Mucosa of descending colon (tissue), 3 donors: ENCODE measurements at regions not wholly inside any gene's neighbourhood (a gene's known extent, or its start where the extent isn't known, plus 50 kb on each side); places are given as distances from the start of the nearest gene placed in this dataset.

Experiments
- ATAC-seq: fragments of 200-7000 bp; cut with Tn5 transposase; one replicate; pipeline ENCODE4 v1.9.1; 2020; ENCODE audit warnings: mild to moderate bottlenecking, moderate library complexity
- DNase-seq, 3 donors: peaks; one replicate each; pipeline ENCODE4 v3.0.0-alpha.2; 2020
- H3K36me3 ChIP-seq: fragments of 200-600 bp; one replicate; pipeline ENCODE4 v1.8.0; 2021; ENCODE audit warnings: low read depth, mild to moderate bottlenecking
- H3K4me1 ChIP-seq: fragments of 200-600 bp; one replicate; pipeline ENCODE4 v1.8.0; 2021; ENCODE audit warnings: low read depth, mild to moderate bottlenecking
- H3K4me3 ChIP-seq: fragments of 200-600 bp; one replicate; pipeline ENCODE4 v1.8.0; 2021; ENCODE audit warnings: mild to moderate bottlenecking
- H3K9me3 ChIP-seq: fragments of 200-600 bp; one replicate; pipeline ENCODE4 v1.8.0; 2021; ENCODE audit warnings: mild to moderate bottlenecking
- CTCF ChIP-seq: fragments of 200-600 bp; IDR thresholded peaks from one replicate; pipeline ENCODE4 v1.8.0; 2022; ENCODE audit warnings: antibody characterized with exemption, mild to moderate bottlenecking
- intact Hi-C, 2 donors: fragments of 100-400 bp; cut with DNase I in 1 of 2; cut with micrococcal nuclease in 1 of 2; formaldehyde crosslinking; loops; one replicate each; pipeline versions ENCODE4 v1.11.0 to v1.11.1; 2022; cut with DNase I, micrococcal nuclease
- donor health status: DM: no; HTN: no; CAD: no; lungs with moderate emphysema.
- donor health status: DM: no; HTN: no; CAD: no.
- donor health status: DM: no; HTN: yes; CAD: no.

GRCh38 chr2:203605302-203605701 lies 70.2 kb upstream of the RAPH1 start:
- Histone ChIP-seq H3K4me1 (peaks cover 12% of the 10 kb centered on the region), H3K36me3 (no peaks in the 10 kb centered on the region), H3K9me3 (no peaks in the 10 kb centered on the region), H3K4me3 (no peak overlapping the region)
- intact Hi-C loops, result no loop called here
- DNase-seq (peak in 1 of 3 donors; percentile 54), ATAC-seq (peak; percentile 99)
- no peak for TF ChIP-seq CTCF

GRCh38 chr2:203606051-203606450 lies 71.0 kb upstream of the RAPH1 start:
- ATAC-seq (no peak), DNase-seq (no peak)
- Histone ChIP-seq H3K36me3 (no peaks in the 10 kb centered on the region), H3K4me1 (peaks cover 12% of the 10 kb centered on the region), H3K4me3 (no peak overlapping the region), H3K9me3 (no peaks in the 10 kb centered on the region)
- no peak for TF ChIP-seq CTCF
- intact Hi-C loops, result no loop called here

- DNase-seq, result no peak
- no peak for ATAC-seq
Measured at GRCh38 chr2:203610558-203610957, 75.5 kb upstream of the RAPH1 start.

GRCh38 chr2:203612246-203612645 lies 77.1 kb upstream of the RAPH1 start:
- ATAC-seq, result no peak
- DNase-seq, result no peak
- intact Hi-C loops, result no loop called here

More at GRCh38 chr2:203610558-203610957, 75.5 kb upstream of the RAPH1 start:
- Histone ChIP-seq H3K9me3 (no peaks in the 10 kb centered on the region), H3K36me3 (no peaks in the 10 kb centered on the region), H3K4me1 (peaks cover 4% of the 10 kb centered on the region), H3K4me3 (no peak overlapping the region)
- no peak for TF ChIP-seq CTCF
- intact Hi-C loops, result no loop called here

GRCh38 chr2:203619267-203619878 lies 84.3 kb upstream of the RAPH1 start:
- intact Hi-C loops, result no loop called here
- no peak for TF ChIP-seq CTCF

More at GRCh38 chr2:203612246-203612645, 77.1 kb upstream of the RAPH1 start:
- Histone ChIP-seq H3K4me1 (no peaks in the 10 kb centered on the region), H3K9me3 (no peaks in the 10 kb centered on the region), H3K4me3 (no peak overlapping the region), H3K36me3 (no peaks in the 10 kb centered on the region)
- TF ChIP-seq CTCF, result no peak

More at GRCh38 chr2:203619267-203619878, 84.3 kb upstream of the RAPH1 start:
- no peak overlapping the region for H3K4me3 ChIP-seq
- ATAC-seq (peak; percentile 77), DNase-seq (peak in 1 of 3 donors; percentile 39)
- H3K4me1 ChIP-seq, result peaks cover 6% of the 10 kb centered on the region
- H3K9me3 ChIP-seq, result no peaks in the 10 kb centered on the region
- H3K36me3 ChIP-seq, result no peaks in the 10 kb centered on the region
